ENCODE measurements at regions not wholly inside any gene's neighbourhood (a gene's known extent, or its start where the extent isn't known, plus 50 kb on each side); places are given as distances from the start of the nearest gene placed in this dataset.

GRCh38 chr21:14846621-14847020, 218.2 kb downstream of the NRIP1 start:
- H3K27ac Mint-ChIP-seq (ENCODE audit: unreplicated experiment), result no peak overlapping the region
- H3K4me3 Mint-ChIP-seq (ENCODE audit: unreplicated experiment), result no peak overlapping the region
- H3K9me3 Mint-ChIP-seq (ENCODE audit: unreplicated experiment), result peaks cover 3% of the 10 kb centered on the region

GRCh38 chr21:14844001-14844400, 220.8 kb downstream of the NRIP1 start:
- Mint-ChIP-seq H3K27ac (ENCODE audit: unreplicated experiment) (no peak overlapping the region), H3K27me3 (ENCODE audit: unreplicated experiment) (no peaks in the 10 kb centered on the region), H3K4me1 (ENCODE audit: low read depth, unreplicated experiment) (no peaks in the 10 kb centered on the region), H3K4me3 (ENCODE audit: unreplicated experiment) (no peak overlapping the region), H3K9me3 (ENCODE audit: unreplicated experiment) (peaks cover 3% of the 10 kb centered on the region), H3K36me3 (ENCODE audit: unreplicated experiment) (peaks cover 18% of the 10 kb centered on the region)
- TF ChIP-seq CTCF (IDR thresholded peaks at IDR 0.05; ENCODE audit: partially characterized antibody, unreplicated experiment), result no peak
- no peak for DNase-seq

More at GRCh38 chr21:14846621-14847020, 218.2 kb downstream of the NRIP1 start:
- no peak for TF ChIP-seq CTCF (IDR thresholded peaks at IDR 0.05; ENCODE audit: partially characterized antibody, unreplicated experiment)
- H3K27me3 Mint-ChIP-seq (ENCODE audit: unreplicated experiment), result no peaks in the 10 kb centered on the region
- DNase-seq, result no peak
- H3K4me1 Mint-ChIP-seq (ENCODE audit: low read depth, unreplicated experiment), result no peaks in the 10 kb centered on the region
- H3K36me3 Mint-ChIP-seq (ENCODE audit: unreplicated experiment), result peaks cover 18% of the 10 kb centered on the region

GRCh38 chr21:14842601-14843000, 222.2 kb downstream of the NRIP1 start:
- H3K27ac Mint-ChIP-seq (ENCODE audit: unreplicated experiment), result no peak overlapping the region
- no peak overlapping the region for H3K4me3 Mint-ChIP-seq (ENCODE audit: unreplicated experiment)
- H3K27me3 Mint-ChIP-seq (ENCODE audit: unreplicated experiment), result no peaks in the 10 kb centered on the region
- TF ChIP-seq CTCF (IDR thresholded peaks at IDR 0.05; ENCODE audit: partially characterized antibody, unreplicated experiment), result no peak
- peaks cover 3% of the 10 kb centered on the region for H3K9me3 Mint-ChIP-seq (ENCODE audit: unreplicated experiment)
- DNase-seq, result no peak
- peaks cover 18% of the 10 kb centered on the region for H3K36me3 Mint-ChIP-seq (ENCODE audit: unreplicated experiment)
- peaks cover 1% of the 10 kb centered on the region for H3K4me1 Mint-ChIP-seq (ENCODE audit: low read depth, unreplicated experiment)

GRCh38 chr21:14841511-14842472, 223.0 kb downstream of the NRIP1 start:
- Mint-ChIP-seq H3K4me1 (ENCODE audit: low read depth, unreplicated experiment) (peaks cover 1% of the 10 kb centered on the region), H3K27me3 (ENCODE audit: unreplicated experiment) (no peaks in the 10 kb centered on the region), H3K27ac (ENCODE audit: unreplicated experiment) (no peak overlapping the region), H3K4me3 (ENCODE audit: unreplicated experiment) (no peak overlapping the region), H3K9me3 (ENCODE audit: unreplicated experiment) (peaks cover 3% of the 10 kb centered on the region), H3K36me3 (ENCODE audit: unreplicated experiment) (peaks cover 16% of the 10 kb centered on the region)
- no peak for TF ChIP-seq CTCF (IDR thresholded peaks at IDR 0.05; ENCODE audit: partially characterized antibody, unreplicated experiment)
- DNase-seq, result no peak

- Mint-ChIP-seq H3K9me3 (ENCODE audit: unreplicated experiment) (no peaks in the 10 kb centered on the region), H3K4me1 (ENCODE audit: low read depth, unreplicated experiment) (peaks cover 1% of the 10 kb centered on the region), H3K4me3 (ENCODE audit: unreplicated experiment) (no peak overlapping the region), H3K27me3 (ENCODE audit: unreplicated experiment) (no peaks in the 10 kb centered on the region), H3K36me3 (ENCODE audit: unreplicated experiment) (peaks cover 7% of the 10 kb centered on the region), H3K27ac (ENCODE audit: unreplicated experiment) (no peak overlapping the region)
- TF ChIP-seq CTCF (IDR thresholded peaks at IDR 0.05; ENCODE audit: partially characterized antibody, unreplicated experiment), result no peak
- no peak for DNase-seq
These were observed 226.4 kb downstream of the NRIP1 start for GRCh38 chr21:14838400-14838799.
